ENCODE measurements at regions not wholly inside any gene's neighbourhood (a gene's known extent, or its start where the extent isn't known, plus 50 kb on each side); places are given as distances from the start of the nearest gene placed in this dataset.

- TF ChIP-seq CTCF (conservative IDR thresholded peaks at IDR 0.05; ENCODE audit: low read depth, low read length) (no peak), EZH2phosphoT487 (IDR thresholded peaks at IDR 0.05; ENCODE audit: borderline replicate concordance, low read length) (no peak), EZH2 (IDR thresholded peaks at IDR 0.05; ENCODE audit: low read length, unreplicated experiment) (no peak)
Measured at GRCh38 chr13:37481885-37482227, 116.7 kb downstream of the POSTN start.
